HepG2 (cell line): ENCODE measurements at regions not wholly inside any gene's neighbourhood (a gene's known extent, or its start where the extent isn't known, plus 50 kb on each side); places are given as distances from the start of the nearest gene placed in this dataset.

ENCODE experiments used
- ATAC-seq: fragments of 200-7000 bp; cut with Tn5 transposase; 3 replicates; pipeline ENCODE4 v1.9.1; 2020; ENCODE audit warnings: mild to moderate bottlenecking, moderate library complexity
- BruUV-seq: library from RNA; stranded (reverse); fragments of 400-500 nt; replicated peaks from 2 replicates; lab custom pipeline; 2021; lab: Mats Ljungman, UMichigan
- CTCF ChIA-PET: fragments of 300-600 bp; formaldehyde crosslinking; extraction: SDS; loops from one replicate; lab custom pipeline; 2021; ENCODE audit warnings: low total read pairs, inconsistent platforms, low intra/inter-chr PET ratio; lab: Yijun Ruan, JAX
- POLR2A ChIA-PET: fragments of 350-600 bp; sonication (Branson Sonifier 250); formaldehyde crosslinking; loops from one replicate; lab custom pipeline; 2020; ENCODE audit warnings: antibody characterized with exemption, inconsistent platforms; lab: Yijun Ruan, JAX
- DNase-seq: peaks from one replicate; pipeline ENCODE4 v3.0.0-alpha.2; 2015; ENCODE audit warnings: low spot score
- FAIRE-seq: peaks from 3 replicates; lab custom pipeline; 2011; peaks lifted over from hg19 to GRCh38; lab: Jason Lieb, UNC
- H2AFZ ChIP-seq: one replicate; pipeline ENCODE4 v1.6.1; 2011; ENCODE audit warnings: low read length, inconsistent platforms
- H3K27ac ChIP-seq: fragments of 300-600 bp; 3 replicates; pipeline ENCODE4 v1.8.0; 2011; ENCODE audit warnings: mixed run types, mild to moderate bottlenecking, mixed read lengths, low read length, inconsistent platforms; ENCODE audit not compliant: insufficient read depth; ENCODE audit errors: extremely low read length
- H3K27me3 ChIP-seq, 2 experiments: fragments of 200-600 bp in 1 of 2; 2 replicates in 1 of 2; 3 replicates in 1 of 2; pipeline versions ENCODE4 v1.6.0 to v1.8.0; 2011; ENCODE audit warnings: low read length in 2 of 2, mild to moderate bottlenecking in 2 of 2, moderate library complexity in 2 of 2, inconsistent platforms in 1 of 2; ENCODE audit not compliant: insufficient read depth in 2 of 2, control insufficient read depth in 1 of 2
- H3K36me3 ChIP-seq, 2 experiments: fragments of 200-600 bp in 1 of 2; replicated peaks in 1 of 2; 2 replicates in 1 of 2; 3 replicates in 1 of 2; pipeline versions ENCODE4 v1.5.1 to v1.8.0; 2011; ENCODE audit warnings: low read length in 2 of 2, inconsistent platforms in 1 of 2; ENCODE audit not compliant: insufficient read depth in 2 of 2, control insufficient read depth in 1 of 2
- H3K4me1 ChIP-seq: 2 replicates; pipeline ENCODE4 v1.5.1; 2012; ENCODE audit warnings: low read length, inconsistent platforms; ENCODE audit not compliant: insufficient read depth
- H3K4me2 ChIP-seq: 2 replicates; pipeline ENCODE4 v1.6.0; 2011; ENCODE audit warnings: low read depth, low read length, inconsistent platforms
- H3K4me3 ChIP-seq, 3 experiments: fragments of 200-600 bp in 1 of 3; sonication (generic), shearing (Covaris generic) in 1 of 3; replicated peaks in 1 of 3; 2 replicates each; pipeline ENCODE4 v1.5.1; 2011 to 2016; ENCODE audit warnings: low read length in 3 of 3, inconsistent platforms in 2 of 3, low read depth in 2 of 3, mild to moderate bottlenecking in 2 of 3, control low read depth in 1 of 3, mixed read lengths in 1 of 3; ENCODE audit not compliant: insufficient read depth in 1 of 3
- H3K79me2 ChIP-seq: one replicate; pipeline ENCODE4 v1.6.1; 2011; ENCODE audit warnings: low read length, inconsistent platforms; ENCODE audit not compliant: insufficient read depth
- H3K9ac ChIP-seq: 2 replicates; pipeline ENCODE4 v1.6.0; 2011; ENCODE audit warnings: mild to moderate bottlenecking, low read depth, low read length, inconsistent platforms; ENCODE audit not compliant: insufficient read depth
- H3K9me3 ChIP-seq: 2 replicates; pipeline ENCODE4 v1.5.1; 2012; ENCODE audit warnings: mild to moderate bottlenecking, low read length
- H4K20me1 ChIP-seq: 2 replicates; pipeline ENCODE4 v1.6.0; 2011; ENCODE audit warnings: inconsistent platforms, mild to moderate bottlenecking, low read length, moderate library complexity; ENCODE audit not compliant: insufficient read depth
- MAFF ChIP-seq: IDR thresholded peaks from 2 replicates; pipeline ENCODE4 v1.6.1; 2011; ENCODE audit warnings: low read depth, low read length, improper control_type of control experiment
- MAFK ChIP-seq, 2 experiments: IDR thresholded peaks in 1 of 2; conservative IDR thresholded peaks in 1 of 2; 2 replicates each; pipeline ENCODE4 v1.6.1; 2011; ENCODE audit warnings: improper control_type of control experiment in 2 of 2, low read length in 2 of 2
- MYNN ChIP-seq: sonication (generic); formaldehyde crosslinking; IDR thresholded peaks from 2 replicates; pipeline ENCODE4 v1.4.0; 2020; ENCODE audit warnings: mild to moderate bottlenecking, low read depth, missing genetic modification reagents
- TP53 ChIP-seq: sonication (generic); formaldehyde crosslinking; conservative IDR thresholded peaks from 2 replicates; pipeline ENCODE4 v1.4.0; 2020; ENCODE audit warnings: missing genetic modification reagents
- ZIK1 ChIP-seq: sonication (generic); formaldehyde crosslinking; IDR thresholded peaks from 2 replicates; pipeline ENCODE4 v1.5.0; 2020; ENCODE audit warnings: mild to moderate bottlenecking, low read depth, missing genetic modification reagents, borderline replicate concordance
- ZNF232 ChIP-seq: sonication (generic); formaldehyde crosslinking; IDR thresholded peaks from 2 replicates; pipeline ENCODE4 v1.4.0; 2020; ENCODE audit warnings: missing genetic modification reagents, borderline replicate concordance
- ZNF75D ChIP-seq: sonication (generic); formaldehyde crosslinking; IDR thresholded peaks from 2 replicates; pipeline ENCODE4 v1.8.1; 2023; ENCODE audit warnings: missing genetic modification reagents, mild to moderate bottlenecking, borderline replicate concordance
- WGBS: methylation state at CpG from one replicate; pipeline ENCODE4 v1.1.6; 2017; ENCODE audit warnings: low lambda C conversion rate; 5-methylcytosine and 5-hydroxymethylcytosine counted together
- in situ Hi-C: cut with HindIII; loops from 2 replicates; pipeline ENCODE4 v1.10.0; 2017; ENCODE audit warnings: low pct_unique_long_range_greater_than_20kb; ENCODE audit not compliant: extremely low pct_ligation_motif_present
- intact Hi-C: fragments of 100-400 bp; cut with micrococcal nuclease; formaldehyde crosslinking; loops from one replicate; pipeline ENCODE4 v1.10.0; 2022; ENCODE audit not compliant: unreplicated experiment
- TF ChIP-seq, protein P1 (sequence below): sonication (generic); formaldehyde crosslinking; IDR thresholded peaks from 2 replicates; pipeline ENCODE4 v1.4.0; 2020; ENCODE audit warnings: mild to moderate bottlenecking, missing genetic modification reagents

DNA sequence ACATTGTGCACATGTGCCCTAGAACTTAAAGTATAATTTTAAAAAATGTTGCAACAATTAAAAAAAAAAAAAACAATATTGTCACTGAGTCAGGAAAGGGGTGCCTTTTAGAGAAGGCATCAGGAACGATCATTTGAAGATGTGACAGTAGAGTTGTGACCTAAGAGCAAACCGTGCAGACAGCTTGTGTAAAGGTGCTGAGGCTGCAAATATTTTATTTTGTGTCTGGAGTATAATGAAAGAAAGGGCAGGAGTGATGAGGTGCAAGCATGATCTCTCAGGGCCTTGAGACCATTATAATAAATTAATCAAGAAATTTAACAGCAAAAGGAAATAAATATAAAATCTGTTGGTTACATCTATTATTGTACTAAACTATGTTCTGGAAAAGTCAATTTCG lies 1219.7 kb downstream of the OLFM4 start:
- Histone ChIP-seq H3K9me3 (peaks cover 54% of the 10 kb centered on the region), H4K20me1 (no peaks in the 10 kb centered on the region), H3K27ac (no peak overlapping the region), H3K4me1 (no peaks in the 10 kb centered on the region), H3K27me3 (no peaks in the 10 kb centered on the region), H3K9ac (no peak overlapping the region), H3K4me3 (no peak overlapping the region), H2AFZ (no peak overlapping the region), H3K4me2 (no peak overlapping the region), H3K79me2 (no peaks in the 10 kb centered on the region), H3K36me3 (no peaks in the 10 kb centered on the region)
- TF ChIP-seq MAFF (peak; percentile 57), MAFK (conservative IDR thresholded peaks at IDR 0.05 in 1 of 2, IDR thresholded peaks at IDR 0.05 in 1 of 2; ENCODE audit: low read length in 2 of 2) (peak; percentile 51 to 72; a peak in 3 of 4 replicates), MYNN (no peak), ZNF232 (CRISPR knock-in tag) (no peak), ZIK1 (CRISPR knock-in tag) (no peak), ZNF75D (no peak)
- TF ChIP-seq, protein P1, sequence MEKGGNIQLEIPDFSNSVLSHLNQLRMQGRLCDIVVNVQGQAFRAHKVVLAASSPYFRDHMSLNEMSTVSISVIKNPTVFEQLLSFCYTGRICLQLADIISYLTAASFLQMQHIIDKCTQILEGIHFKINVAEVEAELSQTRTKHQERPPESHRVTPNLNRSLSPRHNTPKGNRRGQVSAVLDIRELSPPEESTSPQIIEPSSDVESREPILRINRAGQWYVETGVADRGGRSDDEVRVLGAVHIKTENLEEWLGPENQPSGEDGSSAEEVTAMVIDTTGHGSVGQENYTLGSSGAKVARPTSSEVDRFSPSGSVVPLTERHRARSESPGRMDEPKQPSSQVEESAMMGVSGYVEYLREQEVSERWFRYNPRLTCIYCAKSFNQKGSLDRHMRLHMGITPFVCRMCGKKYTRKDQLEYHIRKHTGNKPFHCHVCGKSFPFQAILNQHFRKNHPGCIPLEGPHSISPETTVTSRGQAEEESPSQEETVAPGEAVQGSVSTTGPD (CRISPR knock-in tag) = no peak
- POLR2A ChIA-PET = no interaction called here
- in situ Hi-C loops = loop anchor here (25.0 kb wide), 1 partner anchor 89 kb away; no protein-coding TSS in a partner anchor
- no peak for FAIRE-seq
- no peak for DNase-seq
- 0% methylated on average over 3 of the region's 3 CpGs for WGBS
- ATAC-seq = no peak
- intact Hi-C loops = no loop called here
- CTCF ChIA-PET = no interaction called here
- no TSS peak for BruUV-seq

DNA sequence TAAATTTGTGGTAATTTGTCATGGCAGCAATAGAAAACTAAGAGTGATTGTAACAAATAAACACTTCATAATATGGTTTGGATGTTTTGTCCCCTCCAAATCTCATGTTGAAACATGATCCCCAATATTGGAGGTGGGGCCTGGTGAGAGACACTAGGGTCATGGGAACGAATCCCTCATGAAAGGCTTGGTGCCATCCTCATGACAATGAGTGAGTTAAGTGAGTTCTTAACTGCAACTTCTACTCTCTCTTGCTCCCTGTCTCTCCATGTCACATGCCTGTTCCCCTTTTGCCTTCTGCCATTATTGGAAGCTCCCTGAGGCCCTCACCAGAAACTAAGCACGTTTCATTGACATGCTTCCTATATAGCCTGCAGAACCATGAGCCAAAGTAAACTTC lies 1233.2 kb downstream of the OLFM4 start:
- Histone ChIP-seq H3K36me3 (no peaks in the 10 kb centered on the region), H3K9me3 (peaks cover 60% of the 10 kb centered on the region), H3K4me1 (no peaks in the 10 kb centered on the region), H2AFZ (no peak overlapping the region), H3K4me2 (no peak overlapping the region), H3K27ac (no peak overlapping the region), H3K9ac (no peak overlapping the region), H3K4me3 (no peak overlapping the region), H4K20me1 (no peaks in the 10 kb centered on the region), H3K27me3 (no peaks in the 10 kb centered on the region), H3K79me2 (no peaks in the 10 kb centered on the region)
- FAIRE-seq = no peak
- in situ Hi-C loops = no loop called here
- DNase-seq = no peak
- no peak for ATAC-seq
- ChIA-PET POLR2A (no interaction called here), CTCF (no interaction called here)
- intact Hi-C loops = no loop called here
- 0% methylated on average over 2 of the region's 2 CpGs for WGBS
- no TSS peak for BruUV-seq
- TF ChIP-seq TP53 = no peak
